GM12892 (cell line): ENCODE measurements at regions not wholly inside any gene's neighbourhood (a gene's known extent, or its start where the extent isn't known, plus 50 kb on each side); places are given as distances from the start of the nearest gene placed in this dataset.

Source experiments
- POLR2A ChIP-seq: IDR thresholded peaks from 2 replicates; pipeline ENCODE4 v1.6.1; 2011; ENCODE audit warnings: low read depth, low read length, control low read depth
- POLR2AphosphoS5 ChIP-seq: IDR thresholded peaks from 2 replicates; pipeline ENCODE4 v1.6.1; 2011; ENCODE audit warnings: low read depth, low read length, control low read depth

- TF ChIP-seq POLR2A = no peak
- TF ChIP-seq POLR2AphosphoS5 = no peak
Measured at GRCh38 chr2:142533177-142533576, 344.3 kb upstream of the KYNU start.
